ENCODE measurements at regions not wholly inside any gene's neighbourhood (a gene's known extent, or its start where the extent isn't known, plus 50 kb on each side); places are given as distances from the start of the nearest gene placed in this dataset.

- Histone ChIP-seq H2AK5ac (ENCODE audit: low read depth, low read length) (no peak overlapping the region), H2BK5ac (ENCODE audit: low read depth, low read length, poor library complexity, severe bottlenecking) (no peak overlapping the region), H3K79me1 (ENCODE audit: low read depth in 1 of 2, low read length in 2 of 2) (no peaks in the 10 kb centered on the region), H3K27ac (ENCODE audit: insufficient read depth, low read length) (no peak overlapping the region), H3K4me1 (ENCODE audit: control insufficient read depth, insufficient read depth, low read length) (no peaks in the 10 kb centered on the region), H3K14ac (replicated peaks; ENCODE audit: low read depth, low read length) (no peak overlapping the region), H2AK9ac (replicated peaks; ENCODE audit: low read depth, low read length, poor library complexity) (no peak overlapping the region), H3K4ac (ENCODE audit: low read depth, low read length) (no peak overlapping the region), H4K5ac (ENCODE audit: low read depth, low read length) (no peak overlapping the region), H3K9me3 (ENCODE audit: control insufficient read depth, insufficient read depth, low read length) (peaks cover 12% of the 10 kb centered on the region), H4K8ac (ENCODE audit: low read depth in 2 of 2, low read length in 2 of 2) (no peak overlapping the region), H3K36me3 (ENCODE audit: control insufficient read depth, insufficient read depth, low read length) (no peaks in the 10 kb centered on the region), H3K18ac (ENCODE audit: low read depth, low read length) (no peak overlapping the region), H3K56ac (ENCODE audit: extremely low read depth, insufficient read depth, low read length) (no peak overlapping the region), H2BK20ac (ENCODE audit: low read depth, low read length) (no peak overlapping the region), H2BK120ac (ENCODE audit: low read depth, low read length) (no peak overlapping the region), H2BK15ac (ENCODE audit: low read depth, low read length) (no peak overlapping the region), H3K9ac (ENCODE audit: low read depth, low read length) (no peak overlapping the region), H4K91ac (ENCODE audit: insufficient read depth, low read depth, low read length) (no peak overlapping the region), H3K4me2 (ENCODE audit: low read depth, low read length) (no peak overlapping the region), H3K27me3 (ENCODE audit: control insufficient read depth, insufficient read depth, low read length) (no peaks in the 10 kb centered on the region), H3K4me3 (ENCODE audit: insufficient read depth, low read depth, low read length) (no peak overlapping the region), H3K9me1 (ENCODE audit: insufficient read depth, low read length) (no peaks in the 10 kb centered on the region), H3K23ac (ENCODE audit: low read depth, low read length) (no peak overlapping the region), H2AFZ (replicated peaks; ENCODE audit: low read length, poor library complexity) (no peak overlapping the region), H4K20me1 (ENCODE audit: insufficient read depth, low read length) (no peaks in the 10 kb centered on the region)
- no TSS peak for BruUV-seq (replicated peaks)
- in situ Hi-C loops (cut with MboI; ENCODE audit: low sequenced_read_pairs) (no loop called here), dilution Hi-C loops (cut with HindIII; ENCODE audit: low sequenced_read_pairs, unreplicated experiment) (no loop called here), intact Hi-C loops (cut with micrococcal nuclease) (no loop called here)
- TF ChIP-seq MAFK (IDR thresholded peaks at IDR 0.05; ENCODE audit: low read depth, low read length) (no peak), RCOR1 (IDR thresholded peaks at IDR 0.05; ENCODE audit: insufficient replicate concordance, low read length) (no peak), CEBPB (IDR thresholded peaks at IDR 0.05; ENCODE audit: low read depth, low read length) (no peak), POLR2A (IDR thresholded peaks at IDR 0.05; ENCODE audit: low read depth, low read length) (no peak), MAZ (IDR thresholded peaks at IDR 0.05; ENCODE audit: borderline replicate concordance, low read depth, low read length) (no peak), BHLHE40 (IDR thresholded peaks at IDR 0.05; ENCODE audit: low read depth, low read length) (no peak), ELK1 (IDR thresholded peaks at IDR 0.05; ENCODE audit: borderline replicate concordance, low read depth, low read length) (no peak), NFE2L2 (IDR thresholded peaks at IDR 0.05; ENCODE audit: low read depth, low read length) (no peak), RAD21 (IDR thresholded peaks at IDR 0.05; ENCODE audit: low read length) (no peak), CTCF (conservative IDR thresholded peaks at IDR 0.05; ENCODE audit: low read depth, low read length) (no peak), FOS (IDR thresholded peaks at IDR 0.05; ENCODE audit: low read depth, low read length) (no peak), CHD1 (IDR thresholded peaks at IDR 0.05; ENCODE audit: low read depth, low read length) (no peak)
- ChIA-PET CTCF (interaction anchor here (0.9 kb wide), 1 partner anchor 114 kb away, joined by 3 read pairs; no protein-coding TSS in a partner anchor), POLR2A (ENCODE audit: unreplicated experiment) (no interaction called here)
- DNase-seq: no peak
- no CpG with 5 or more reads among the region's 1 CpG for WGBS, 2 experiments (ENCODE audit: extremely low coverage in 2 of 2, insufficient read length in 1 of 2)
- ATAC-seq (ENCODE audit: low read depth): no peak
These were observed 352.4 kb downstream of the SH2D4B start for GRCh38 chr10:80890146-80890545.

Data from IMR-90 (cell line).